NCI-H2227 (cell line): ENCODE measurements at regions not wholly inside any gene's neighbourhood (a gene's known extent, or its start where the extent isn't known, plus 50 kb on each side); places are given as distances from the start of the nearest gene placed in this dataset.

ENCODE experiments used
- DNase-seq: peaks from one replicate; lab custom pipeline; 2025; ENCODE audit not compliant: unreplicated experiment; lab: John Stamatoyannopoulos, UW

GRCh38 chr3:66744521-66744920, 243.7 kb upstream of the LRIG1 start:
- DNase-seq: no peak

GRCh38 chr3:66744986-66745385, 244.2 kb upstream of the LRIG1 start:
- no peak for DNase-seq

- DNase-seq: no peak
These were observed 246.4 kb upstream of the LRIG1 start for GRCh38 chr3:66747261-66747660.

- no peak for DNase-seq
These were observed 246.9 kb upstream of the LRIG1 start for GRCh38 chr3:66747696-66748095.

- no peak for DNase-seq
These were observed 247.5 kb upstream of the LRIG1 start for GRCh38 chr3:66748175-66748876.

- DNase-seq: no peak
These were observed 246.3 kb upstream of the KBTBD8 start for GRCh38 chr3:66751842-66752241.

GRCh38 chr3:66753670-66754069, 244.4 kb upstream of the KBTBD8 start:
- no peak for DNase-seq

GRCh38 chr3:66754613-66755012, 243.5 kb upstream of the KBTBD8 start:
- no peak for DNase-seq

GRCh38 chr3:66755924-66756323, 242.2 kb upstream of the KBTBD8 start:
- no peak for DNase-seq

GRCh38 chr3:66756468-66757036, 241.6 kb upstream of the KBTBD8 start:
- no peak for DNase-seq

GRCh38 chr3:66761093-66761780, 236.9 kb upstream of the KBTBD8 start:
- no peak for DNase-seq

GRCh38 chr3:66762916-66763693, 235.0 kb upstream of the KBTBD8 start:
- no peak for DNase-seq

- DNase-seq: no peak
These were observed 220.0 kb upstream of the KBTBD8 start for GRCh38 chr3:66778107-66778506.

GRCh38 chr3:66778777-66779176, 219.3 kb upstream of the KBTBD8 start:
- DNase-seq: no peak

GRCh38 chr3:66785191-66785909, 212.8 kb upstream of the KBTBD8 start:
- no peak for DNase-seq

GRCh38 chr3:66789580-66790237, 208.4 kb upstream of the KBTBD8 start:
- DNase-seq: no peak

GRCh38 chr3:66792086-66792485, 206.0 kb upstream of the KBTBD8 start:
- DNase-seq: no peak

- no peak for DNase-seq
These were observed 202.7 kb upstream of the KBTBD8 start for GRCh38 chr3:66795365-66795764.

- DNase-seq: no peak
These were observed 201.8 kb upstream of the KBTBD8 start for GRCh38 chr3:66796343-66796742.

- no peak for DNase-seq
These were observed 200.1 kb upstream of the KBTBD8 start for GRCh38 chr3:66797889-66798560.
